ENCODE measurements at regions not wholly inside any gene's neighbourhood (a gene's known extent, or its start where the extent isn't known, plus 50 kb on each side); places are given as distances from the start of the nearest gene placed in this dataset.

DNA sequence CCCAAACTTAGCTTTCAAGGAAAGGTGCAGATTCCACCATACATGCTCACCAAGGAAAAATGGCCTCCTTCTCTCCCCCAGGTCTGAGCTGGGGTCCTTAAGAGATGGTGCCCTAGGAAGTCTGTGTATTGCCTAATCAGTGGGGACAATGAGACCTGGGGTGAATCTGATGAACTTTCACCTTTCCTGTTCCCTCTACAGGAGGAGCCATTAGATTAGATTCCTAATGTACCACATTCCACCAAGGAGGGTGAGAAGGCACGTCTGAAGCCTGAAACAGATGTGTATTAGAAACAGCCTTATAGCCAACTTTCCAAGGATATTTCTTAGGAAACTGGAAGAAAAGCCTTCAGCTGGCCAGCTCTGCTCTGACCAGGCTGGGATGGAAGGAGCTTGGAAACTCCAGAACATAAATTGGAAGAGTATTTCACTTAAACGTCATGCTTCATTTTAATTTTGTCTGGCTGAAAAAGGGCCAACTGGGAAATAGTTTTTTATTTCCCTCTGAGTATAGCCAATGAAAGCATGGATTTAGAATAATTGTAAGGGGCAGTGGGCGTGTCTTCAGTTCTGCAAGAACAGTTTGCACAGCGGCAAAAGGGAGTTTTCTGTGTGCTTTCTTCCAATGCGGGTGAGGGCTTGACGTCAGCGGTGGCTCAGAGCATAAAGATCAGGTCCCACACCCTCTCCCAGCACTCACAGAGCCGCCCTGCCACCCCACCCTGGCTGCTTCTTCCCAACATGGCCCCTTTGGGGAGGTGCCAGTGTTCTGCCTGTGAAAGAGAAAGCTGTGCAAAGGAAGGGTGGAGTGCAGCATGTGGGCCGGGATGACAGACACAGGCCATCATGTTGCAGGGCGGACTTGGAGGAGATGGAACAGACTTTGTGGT, 210.9 kb downstream of the ESM1 start:
- DNase-seq (ENCODE audit: low read depth in 1 of 2, low spot score in 1 of 2), result no peak

- DNase-seq (ENCODE audit: low read depth in 1 of 2, low spot score in 1 of 2), result no peak
Observed at GRCh38 chr5:54772684-54773083, 212.7 kb downstream of the ESM1 start.

DNA sequence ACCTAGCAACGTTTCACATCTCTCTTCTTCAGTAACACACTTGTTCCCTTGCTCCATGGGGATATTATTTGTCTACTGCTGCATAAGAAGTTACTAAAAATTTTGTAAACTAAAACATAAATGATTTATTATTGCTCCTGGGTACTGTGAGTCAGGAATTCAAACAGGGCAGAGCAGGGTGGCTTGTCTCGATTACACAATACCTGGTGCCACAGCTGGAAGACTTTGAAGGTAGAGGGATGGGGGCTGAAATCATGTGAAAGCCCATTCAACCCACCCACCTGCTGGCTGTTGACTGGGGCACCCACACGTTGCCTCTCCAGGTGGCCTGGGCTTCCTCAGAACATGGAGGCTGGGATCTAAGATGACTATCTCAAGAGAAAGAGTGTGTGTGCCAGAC, 213.2 kb downstream of the ESM1 start:
- DNase-seq (ENCODE audit: low read depth in 1 of 2, low spot score in 1 of 2), result no peak

DNA sequence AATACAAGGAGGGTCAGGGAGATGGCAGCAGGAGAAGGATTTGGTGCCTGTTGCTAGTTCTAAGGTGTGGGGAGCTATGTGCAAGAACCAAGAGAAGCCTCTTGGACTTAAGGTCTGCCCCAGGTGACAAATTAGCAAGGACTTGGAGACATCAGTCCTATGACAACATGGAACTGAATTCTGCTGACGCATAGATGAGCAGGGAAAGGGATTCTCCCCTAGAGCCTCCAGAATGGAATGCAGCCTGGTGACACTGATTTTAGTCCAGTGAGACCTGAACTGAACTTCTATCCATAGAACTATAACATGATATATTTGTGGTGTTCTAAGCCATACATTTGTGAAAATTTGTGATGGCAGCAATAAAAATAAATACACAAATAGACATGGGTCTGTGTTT, 215.6 kb downstream of the ESM1 start:
- no peak for DNase-seq (ENCODE audit: low read depth in 1 of 2, low spot score in 1 of 2)

DNA sequence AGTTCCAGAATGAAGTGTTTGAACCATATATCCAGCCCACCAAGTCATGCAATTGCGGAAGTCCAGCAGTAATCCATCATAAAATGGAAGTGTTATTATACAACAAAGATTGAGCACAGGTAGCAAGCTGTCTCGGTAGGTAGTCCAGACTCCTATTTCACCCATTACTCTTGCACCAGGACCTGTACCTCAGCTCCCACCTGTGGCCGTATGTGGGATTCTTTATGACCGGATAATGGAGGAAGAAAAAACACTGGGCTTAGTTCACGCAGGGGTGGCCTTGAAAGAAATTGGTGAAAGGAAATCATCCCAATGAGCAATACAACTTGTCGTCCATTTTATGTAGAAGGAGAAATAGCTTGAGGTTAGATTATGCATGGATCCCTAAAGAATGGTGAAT, 216.3 kb downstream of the ESM1 start:
- DNase-seq (ENCODE audit: low read depth in 1 of 2, low spot score in 1 of 2), result no peak

DNA sequence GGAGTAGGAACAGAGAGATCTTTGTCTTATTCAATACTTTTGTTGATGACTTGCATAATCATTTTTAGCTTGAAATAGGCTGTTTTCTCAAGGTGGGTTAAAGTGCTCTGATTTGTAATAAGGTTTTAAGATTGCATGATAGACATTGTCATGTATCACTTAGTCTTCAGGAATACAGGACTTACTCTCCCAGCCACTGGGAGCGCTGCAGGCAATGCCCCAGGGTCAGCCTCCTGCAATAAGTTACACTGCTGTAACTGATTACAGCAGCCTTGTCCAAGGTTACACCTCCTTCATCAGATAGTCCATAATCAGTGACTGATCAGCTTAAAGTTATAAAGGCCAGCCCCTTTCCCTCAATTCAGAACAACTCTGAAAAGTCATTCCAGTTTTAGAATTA, 218.6 kb downstream of the ESM1 start:
- DNase-seq (ENCODE audit: low read depth in 1 of 2, low spot score in 1 of 2), result no peak

DNA sequence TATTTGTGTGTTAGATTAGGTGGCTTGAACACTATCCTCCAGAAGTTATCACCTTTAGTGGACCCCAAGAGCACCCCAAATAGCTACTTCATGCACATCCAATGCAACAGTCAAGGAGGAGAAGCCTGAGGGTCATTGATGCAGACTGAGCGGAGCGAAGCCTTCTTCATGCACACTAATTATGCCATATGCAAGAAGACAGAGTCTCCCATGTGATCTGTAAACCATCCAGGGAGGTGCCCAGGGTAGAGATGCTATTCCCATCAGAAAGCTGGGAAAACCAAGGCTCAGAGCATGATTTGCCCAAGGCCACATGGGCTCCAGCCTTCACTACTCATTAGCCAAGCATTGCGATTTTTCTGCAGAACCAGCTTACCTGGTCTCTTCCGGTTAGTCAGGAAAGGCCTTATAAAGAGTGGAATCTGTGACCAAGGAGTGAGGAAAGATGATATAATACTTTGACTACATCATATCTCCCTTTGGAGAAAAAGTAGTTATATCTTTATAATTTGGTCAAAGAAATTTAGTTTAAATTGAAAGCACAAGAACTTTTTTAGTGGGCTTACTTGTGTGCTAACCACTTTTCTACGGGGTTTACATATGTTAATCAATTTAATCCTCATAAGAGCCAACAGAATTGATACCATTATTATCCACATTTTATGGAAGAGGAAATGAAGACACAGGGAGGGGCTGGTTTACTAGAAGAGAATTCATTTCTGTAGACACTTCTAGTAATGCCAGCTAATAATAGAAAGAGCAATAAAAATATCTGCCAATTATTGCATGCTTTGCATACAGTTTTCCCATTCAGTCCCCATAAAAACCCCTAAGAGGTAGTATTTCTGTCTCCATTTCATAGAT, 220.0 kb downstream of the ESM1 start:
- DNase-seq (ENCODE audit: low read depth in 1 of 2, low spot score in 1 of 2), result no peak

DNA sequence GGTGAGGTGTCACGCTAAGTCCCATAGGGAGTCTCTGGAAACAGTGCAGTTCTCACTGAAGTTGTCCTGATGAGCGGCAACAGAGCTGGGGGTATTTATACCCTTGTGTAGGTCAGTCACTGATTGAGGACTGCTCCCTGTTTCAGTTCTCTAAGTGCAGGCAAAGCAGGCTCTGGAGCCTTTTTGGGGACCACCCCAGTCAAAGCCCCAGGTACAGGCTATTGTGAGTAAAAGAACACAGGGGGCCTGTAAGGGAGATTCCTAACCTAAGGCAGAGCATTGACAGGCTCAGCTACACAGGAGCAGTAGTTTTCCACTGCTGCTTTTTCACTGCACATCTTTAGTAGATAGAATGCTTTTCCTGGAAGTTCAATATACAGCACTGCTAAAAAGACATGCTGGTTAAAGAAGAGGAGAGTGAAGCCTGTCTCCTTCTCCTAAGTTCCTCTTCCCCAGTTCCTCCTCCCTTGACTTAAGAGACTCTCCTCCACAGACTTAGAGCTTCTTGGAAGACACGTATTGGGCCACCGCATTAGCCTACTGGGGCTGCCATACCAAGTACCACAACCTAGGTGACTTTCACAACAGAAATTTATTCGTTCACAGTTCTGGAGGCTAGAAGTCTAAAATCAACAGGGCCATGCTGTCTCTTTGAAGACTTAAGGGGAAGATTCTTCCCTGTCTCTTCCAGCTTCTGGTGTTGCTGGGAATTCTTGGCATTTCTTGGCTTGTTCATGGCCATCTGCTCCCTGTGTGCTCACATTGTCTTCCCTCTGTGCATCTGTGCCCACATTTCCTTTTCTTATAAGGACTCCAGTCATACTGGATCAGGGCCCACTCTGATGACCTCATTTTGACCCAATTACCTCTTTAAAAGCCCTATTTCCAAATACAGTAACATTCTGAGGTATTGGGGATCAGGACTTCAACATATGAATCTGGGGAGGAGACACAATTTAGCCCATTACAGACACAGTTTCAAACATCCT, 221.0 kb downstream of the ESM1 start:
- no peak for DNase-seq (ENCODE audit: low read depth in 1 of 2, low spot score in 1 of 2)

- no peak for DNase-seq (ENCODE audit: low read depth in 1 of 2, low spot score in 1 of 2)
Observed at GRCh38 chr5:54761213-54761701, 224.1 kb downstream of the ESM1 start.

- DNase-seq (ENCODE audit: low read depth in 1 of 2, low spot score in 1 of 2), result no peak
Observed at GRCh38 chr5:54760182-54760935, 225.0 kb downstream of the ESM1 start.

GRCh38 chr5:54758038-54758437, 227.4 kb downstream of the ESM1 start:
- DNase-seq (ENCODE audit: low read depth in 1 of 2, low spot score in 1 of 2), result no peak

GRCh38 chr5:54757541-54757940, 227.9 kb downstream of the ESM1 start:
- no peak for DNase-seq (ENCODE audit: low read depth in 1 of 2, low spot score in 1 of 2)

DNA sequence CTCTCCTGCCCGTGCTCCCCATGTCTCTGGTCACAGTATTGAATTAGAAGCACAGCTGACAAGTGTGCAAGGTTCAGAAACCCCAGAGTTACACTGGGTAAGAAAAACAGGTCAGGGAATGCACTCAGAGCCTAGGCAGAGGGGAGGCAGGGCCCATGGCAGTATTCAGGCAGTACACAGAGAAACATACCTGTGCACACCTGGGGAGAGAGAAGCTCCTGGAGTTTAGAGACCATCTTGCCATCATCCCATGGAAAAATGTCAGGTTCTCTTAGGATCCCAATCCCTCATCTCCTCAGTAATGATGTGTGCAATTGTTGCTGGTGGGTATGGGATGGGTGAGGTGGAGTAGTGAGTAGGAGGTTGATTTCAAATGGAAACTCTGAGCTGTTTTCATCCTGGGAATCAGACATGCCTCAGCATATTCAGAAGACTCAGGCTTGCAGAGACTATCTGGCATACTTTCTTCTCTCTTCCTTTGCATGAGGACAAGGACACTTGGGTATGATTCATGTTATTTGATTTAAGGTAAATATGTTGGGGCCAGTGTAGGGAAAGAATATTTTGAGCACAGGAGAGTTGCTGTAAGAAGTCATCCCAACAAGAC, 228.5 kb downstream of the ESM1 start:
- no peak for DNase-seq (ENCODE audit: low read depth in 1 of 2, low spot score in 1 of 2)

DNA sequence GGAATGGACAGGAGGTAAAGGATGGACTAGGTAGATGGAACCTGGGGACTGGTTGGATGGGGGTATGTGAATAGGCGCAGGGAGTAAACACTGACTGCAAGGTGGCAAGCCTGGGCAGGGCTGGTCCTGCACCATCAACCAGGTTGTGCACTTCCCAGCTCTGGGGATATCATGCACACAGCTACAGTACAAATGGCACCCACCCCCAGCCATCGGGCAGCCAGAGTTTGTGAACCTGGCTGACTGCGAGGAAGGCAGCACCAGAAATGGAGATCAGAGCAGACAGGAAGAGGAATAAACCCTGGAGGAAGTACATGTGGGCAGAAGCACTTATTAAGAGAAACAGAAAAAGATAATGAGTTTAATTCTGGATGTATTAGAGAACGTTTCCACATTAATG, 229.1 kb downstream of the ESM1 start:
- DNase-seq (ENCODE audit: low read depth in 1 of 2, low spot score in 1 of 2), result no peak

DNA sequence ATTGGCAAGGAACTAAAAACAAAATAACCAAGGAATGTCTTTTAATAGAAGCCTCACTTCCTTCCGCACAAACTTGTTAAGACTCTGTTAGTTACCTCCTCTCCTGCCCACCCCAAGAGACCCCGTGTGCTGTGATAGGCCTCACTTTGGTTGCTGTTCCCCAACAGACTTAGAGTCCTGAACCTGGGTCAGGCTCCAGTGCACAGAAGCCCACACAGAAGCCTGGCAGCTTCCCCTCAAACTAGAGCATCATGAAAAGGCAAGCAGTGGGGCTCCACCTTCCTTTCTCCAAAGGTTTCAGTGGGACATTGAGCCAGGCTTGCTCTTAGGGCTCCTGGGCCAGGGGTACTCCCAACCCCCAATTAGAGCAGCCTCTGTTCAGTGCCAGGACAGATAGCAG, 230.5 kb downstream of the ESM1 start:
- DNase-seq (ENCODE audit: low read depth in 1 of 2, low spot score in 1 of 2), result no peak

GRCh38 chr5:54754420-54754819, 231.0 kb downstream of the ESM1 start:
- DNase-seq (ENCODE audit: low read depth in 1 of 2, low spot score in 1 of 2), result no peak

GRCh38 chr5:54753753-54754152, 231.6 kb downstream of the ESM1 start:
- DNase-seq (ENCODE audit: low read depth in 1 of 2, low spot score in 1 of 2), result no peak

GRCh38 chr5:54753034-54753433, 232.4 kb downstream of the ESM1 start:
- DNase-seq (ENCODE audit: low read depth in 1 of 2, low spot score in 1 of 2), result no peak

- DNase-seq (ENCODE audit: low read depth in 1 of 2, low spot score in 1 of 2), result no peak
Observed at GRCh38 chr5:54748527-54748926, 231.0 kb downstream of the SNX18 start.

Measured in activated CD4-positive, alpha-beta T cell treated with anti-CD3 and anti-CD28 coated beads, Interleukin-2, amount 50 U/mL, for 24 hours (primary cell).